Fibroblast of peridontal ligament (primary cell): ENCODE measurements at regions not wholly inside any gene's neighbourhood (a gene's known extent, or its start where the extent isn't known, plus 50 kb on each side); places are given as distances from the start of the nearest gene placed in this dataset.

Source experiments
- DNase-seq: peaks from one replicate; pipeline ENCODE4 v3.0.0-alpha.2; 2010; ENCODE audit errors: extremely low read depth

DNA sequence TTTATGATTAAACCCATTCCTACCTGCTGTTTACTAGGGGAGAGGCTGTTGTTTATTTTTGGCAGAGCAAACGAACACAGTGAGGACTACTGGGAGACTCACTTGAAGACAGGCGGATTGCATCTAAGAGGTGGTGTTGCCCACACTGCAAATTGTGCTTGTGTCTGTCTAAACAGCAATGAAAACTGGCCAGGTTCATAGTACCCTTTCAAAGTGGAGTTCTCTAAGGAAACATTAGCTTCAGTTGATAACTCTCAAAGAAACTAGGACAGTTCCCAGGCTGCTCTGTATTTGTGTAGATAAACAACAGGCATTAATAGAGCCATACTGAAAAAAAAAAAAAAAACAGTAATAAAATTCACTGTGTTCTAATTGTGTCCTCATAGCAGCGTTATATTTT is 466.0 kb upstream of the RGS6 start:
- no peak for DNase-seq

DNA sequence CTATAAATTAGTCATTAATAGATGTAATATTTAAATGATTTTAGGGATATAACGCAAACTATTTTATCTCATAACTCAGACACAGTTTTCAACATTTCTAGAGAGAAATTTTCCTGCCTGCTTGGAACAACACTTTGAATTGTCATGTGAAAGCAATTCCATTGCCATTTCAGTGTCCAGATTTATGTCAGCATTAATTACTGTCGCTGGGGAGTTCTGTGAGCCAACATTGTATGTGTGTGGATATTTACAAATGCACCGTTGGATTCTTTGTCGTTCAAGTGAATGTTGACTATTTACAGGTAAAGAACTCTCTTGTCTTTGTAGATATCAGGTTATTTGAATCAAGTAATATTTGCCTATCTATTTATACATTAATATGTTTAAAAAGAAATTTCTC is 465.3 kb upstream of the RGS6 start:
- DNase-seq: no peak

DNA sequence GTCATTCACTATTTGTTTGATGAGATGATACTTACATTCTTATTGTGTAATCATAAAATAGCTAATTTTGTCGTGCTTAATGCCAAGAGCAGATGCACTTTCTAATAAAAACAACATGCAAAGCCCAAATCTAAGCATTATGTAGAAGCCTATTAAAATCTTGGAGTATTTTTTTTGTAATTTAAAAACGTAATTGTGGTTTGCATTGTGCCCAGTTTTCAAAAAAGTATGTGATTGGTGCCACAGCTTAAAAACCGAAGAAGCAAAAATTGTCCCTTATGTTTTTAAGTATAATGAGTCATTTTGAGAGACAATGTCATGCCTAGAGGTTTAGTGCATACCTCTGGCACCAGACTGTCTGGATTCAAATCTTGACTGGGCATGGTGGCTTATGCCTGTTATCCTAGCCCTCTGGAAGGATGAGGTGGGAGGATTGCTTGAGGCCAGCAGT is 464.8 kb upstream of the RGS6 start:
- peak; percentile 51 for DNase-seq

- no peak for DNase-seq
These were observed 463.5 kb upstream of the RGS6 start for GRCh38 chr14:71468701-71469100.

DNA sequence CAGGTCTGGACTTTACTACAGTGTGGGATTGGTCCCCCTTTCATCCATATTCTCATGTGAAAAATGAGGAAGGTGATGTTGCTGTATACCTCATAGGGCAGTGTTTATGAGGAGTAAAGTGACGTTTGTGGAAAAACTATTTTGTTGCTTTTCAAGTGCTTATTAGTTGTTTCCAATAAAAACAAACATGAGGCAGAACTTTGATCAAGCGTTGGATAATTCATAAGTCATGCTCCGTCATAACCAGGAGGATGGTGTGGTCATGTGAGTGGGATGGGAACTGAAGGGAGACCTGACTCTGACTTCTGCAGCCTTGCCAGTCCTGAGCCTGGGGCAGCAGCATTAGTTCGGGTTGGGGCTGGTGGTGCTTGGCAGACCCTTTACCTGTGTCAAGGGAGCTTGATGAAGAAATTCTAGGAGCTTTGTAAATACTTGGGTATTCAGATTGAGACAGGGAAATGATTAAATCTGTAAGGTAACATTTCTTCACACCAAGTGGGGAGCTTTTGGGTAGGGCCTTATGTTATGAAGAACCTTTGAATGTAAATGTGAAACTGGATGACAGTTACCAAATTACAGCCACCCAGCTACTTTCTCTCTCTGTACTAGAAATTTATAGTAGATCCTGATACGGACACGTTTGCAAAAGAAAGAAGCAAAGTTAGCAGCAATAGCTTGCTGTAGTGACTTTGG is 462.4 kb upstream of the RGS6 start:
- DNase-seq: no peak

DNA sequence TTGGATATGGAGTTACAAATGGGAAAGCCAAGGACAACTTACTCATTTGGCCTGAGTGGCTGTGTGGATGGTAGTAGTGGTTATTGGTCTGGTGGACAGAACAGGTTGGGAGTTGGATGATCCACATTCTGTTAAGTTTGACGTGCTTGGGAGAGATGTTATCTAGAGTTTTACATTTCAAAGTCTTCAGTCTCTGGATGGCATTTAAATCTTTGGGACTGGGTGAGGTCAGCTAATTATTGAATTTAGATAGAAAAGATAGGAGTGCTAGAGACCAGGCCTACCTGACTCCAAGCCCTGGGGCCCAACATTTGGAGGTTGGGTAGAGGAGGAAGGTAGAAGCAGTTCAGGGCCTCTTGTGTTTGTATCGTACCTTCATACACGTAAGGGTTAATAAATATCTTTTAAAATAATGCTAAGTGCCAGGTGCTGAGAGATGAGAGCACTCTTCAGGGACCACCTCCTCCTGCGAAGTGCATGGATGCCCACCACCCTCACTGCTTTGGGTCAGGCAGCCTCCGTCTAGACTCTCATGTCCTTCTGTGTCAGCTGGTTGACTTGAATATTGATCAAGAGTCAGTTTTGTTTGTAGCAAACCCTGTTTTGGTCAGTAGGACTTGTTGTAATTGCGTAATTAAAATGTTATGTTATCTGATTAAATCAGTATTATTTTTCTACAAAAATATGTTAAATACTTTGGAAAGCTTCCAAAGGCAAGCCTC is 460.4 kb upstream of the RGS6 start:
- DNase-seq: no peak

- peak; percentile 60 for DNase-seq
These were observed 459.6 kb upstream of the RGS6 start for GRCh38 chr14:71472356-71473340.

DNA sequence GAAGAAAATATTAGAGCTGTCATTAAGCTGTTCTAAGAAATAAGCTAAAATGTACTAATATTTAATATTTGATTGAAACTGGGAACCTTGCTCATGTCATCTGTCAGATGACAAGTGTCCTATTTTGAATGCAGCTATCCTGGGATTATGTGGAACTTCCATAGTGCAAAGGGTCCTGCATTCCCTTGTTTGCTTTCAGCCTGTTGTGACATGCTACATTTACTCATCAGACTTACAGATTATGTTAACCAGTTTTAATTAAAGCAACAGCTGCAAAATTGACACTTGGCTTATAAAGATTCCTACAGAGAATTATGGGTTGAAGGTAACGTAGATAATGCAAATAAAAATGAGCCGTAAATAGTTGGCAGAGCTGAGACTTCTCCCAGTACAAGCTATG is 458.4 kb upstream of the RGS6 start:
- no peak for DNase-seq

DNA sequence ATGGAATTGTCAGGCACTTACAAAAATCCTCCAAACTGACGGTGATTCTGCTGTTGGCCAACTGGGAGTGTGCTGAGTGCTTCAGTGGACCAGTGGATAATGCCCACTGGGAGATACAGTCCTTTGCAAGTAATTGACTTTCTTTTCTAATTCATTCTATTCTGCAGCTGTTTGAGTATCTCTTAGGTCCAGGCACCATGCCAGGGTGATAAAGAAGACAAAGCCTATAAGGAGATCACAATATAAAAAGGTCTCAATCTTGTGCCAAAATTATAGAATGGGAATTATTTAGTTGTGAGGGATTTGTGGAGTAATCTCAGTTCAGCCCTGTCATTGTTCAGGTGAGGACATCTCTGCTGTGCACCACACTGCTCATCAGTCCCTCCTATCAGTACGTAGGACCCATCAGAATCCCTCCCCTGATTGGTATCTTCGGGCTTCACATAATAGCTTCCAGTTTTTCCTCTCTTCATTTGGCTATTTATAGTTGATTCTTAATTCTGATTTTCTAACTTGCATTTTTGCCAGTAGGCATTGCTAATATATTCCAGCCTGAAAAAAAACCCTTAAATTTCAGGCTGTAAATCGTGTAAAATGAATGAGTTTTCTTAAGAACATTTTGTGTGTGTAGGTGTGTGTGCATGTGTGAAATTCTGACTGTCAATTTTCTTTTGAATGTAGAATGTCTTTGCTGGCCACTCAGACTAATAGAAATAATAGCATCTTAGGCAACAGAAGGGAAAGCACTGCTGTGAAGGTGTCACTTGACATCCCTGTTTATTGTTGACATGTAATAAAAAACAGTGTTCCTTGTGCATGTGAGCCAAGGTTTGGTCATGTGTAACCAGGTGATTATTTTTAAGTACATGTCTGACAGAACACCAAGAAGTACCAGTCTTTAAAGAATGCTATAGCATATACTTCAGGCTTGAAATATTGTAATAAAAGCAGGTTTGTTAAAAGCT is 457.6 kb upstream of the RGS6 start:
- DNase-seq: no peak

DNA sequence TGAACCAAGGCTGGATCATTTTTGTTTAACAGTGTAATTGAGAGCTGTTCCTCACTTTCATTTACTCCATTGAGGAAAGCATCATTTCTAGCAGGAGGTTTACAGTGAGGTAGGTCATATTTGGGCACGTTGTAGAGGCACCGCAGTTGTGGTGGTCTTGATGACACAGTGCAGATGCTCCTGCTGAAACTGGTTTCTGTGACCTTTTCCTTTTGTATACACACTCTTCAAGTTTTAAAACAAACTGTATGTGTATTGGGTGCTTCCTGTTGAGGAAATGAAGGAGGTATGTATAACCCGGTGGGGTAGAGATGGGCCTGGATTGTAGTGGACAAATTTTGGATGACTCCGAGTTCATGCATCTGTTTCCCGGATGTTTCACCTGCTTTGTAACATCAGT is 456.3 kb upstream of the RGS6 start:
- DNase-seq: no peak

DNA sequence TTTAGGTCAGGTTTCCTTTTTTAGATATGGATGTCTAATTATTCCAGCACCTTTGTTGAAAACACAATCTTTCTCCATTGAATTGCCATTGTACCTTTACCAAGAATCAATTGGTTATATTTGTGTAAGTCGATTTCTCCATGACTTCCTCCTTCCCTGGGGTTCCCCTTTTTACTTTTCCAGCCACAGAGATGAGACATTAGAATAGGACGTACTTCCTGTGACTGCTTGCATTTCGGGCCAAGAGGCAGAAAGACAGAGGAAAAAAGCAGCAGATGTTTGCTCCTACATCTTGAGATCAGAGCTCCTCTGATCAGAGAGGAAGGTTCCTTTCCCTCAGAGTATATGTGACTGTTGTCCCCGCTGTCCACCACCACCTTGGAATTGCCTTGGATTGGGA is 453.7 kb upstream of the RGS6 start:
- peak; percentile 43 for DNase-seq

DNA sequence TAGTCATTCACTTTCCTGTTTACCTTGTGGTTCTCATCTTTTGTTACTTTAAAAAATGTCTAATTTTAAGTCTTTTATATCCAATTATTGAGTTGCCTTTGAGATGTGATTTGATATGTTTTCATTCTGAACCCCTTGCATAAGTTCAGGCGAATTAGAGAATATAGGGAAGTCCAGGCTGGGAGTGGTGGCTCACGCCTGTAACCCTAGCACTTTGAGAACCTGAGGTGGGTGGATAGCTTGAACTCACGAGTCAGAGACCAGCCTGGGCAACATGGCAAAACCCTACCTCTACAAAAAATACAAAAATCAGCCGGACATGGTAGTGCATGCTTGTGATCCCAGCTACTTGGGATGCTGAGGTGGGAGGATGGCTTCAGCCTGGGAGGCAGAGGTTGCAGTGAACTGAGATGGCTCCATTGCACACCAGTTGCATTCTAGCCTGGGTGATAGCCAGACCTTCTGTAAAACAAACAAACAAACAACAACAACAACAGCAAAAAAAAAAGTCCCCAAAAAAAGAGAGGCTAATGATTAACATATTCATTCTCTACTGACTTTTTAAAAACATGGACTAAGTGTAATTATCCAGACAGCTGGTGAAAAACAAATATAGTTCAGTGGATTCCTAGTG is 451.1 kb upstream of the RGS6 start:
- no peak for DNase-seq

GRCh38 chr14:71482671-71483070 is 449.6 kb upstream of the RGS6 start:
- DNase-seq: no peak

- no peak for DNase-seq
These were observed 449.1 kb upstream of the RGS6 start for GRCh38 chr14:71483154-71483553.

GRCh38 chr14:71485833-71486232 is 446.4 kb upstream of the RGS6 start:
- no peak for DNase-seq

- no peak for DNase-seq
These were observed 445.9 kb upstream of the RGS6 start for GRCh38 chr14:71486279-71486678.

- DNase-seq: no peak
These were observed 444.8 kb upstream of the RGS6 start for GRCh38 chr14:71487449-71487848.

DNA sequence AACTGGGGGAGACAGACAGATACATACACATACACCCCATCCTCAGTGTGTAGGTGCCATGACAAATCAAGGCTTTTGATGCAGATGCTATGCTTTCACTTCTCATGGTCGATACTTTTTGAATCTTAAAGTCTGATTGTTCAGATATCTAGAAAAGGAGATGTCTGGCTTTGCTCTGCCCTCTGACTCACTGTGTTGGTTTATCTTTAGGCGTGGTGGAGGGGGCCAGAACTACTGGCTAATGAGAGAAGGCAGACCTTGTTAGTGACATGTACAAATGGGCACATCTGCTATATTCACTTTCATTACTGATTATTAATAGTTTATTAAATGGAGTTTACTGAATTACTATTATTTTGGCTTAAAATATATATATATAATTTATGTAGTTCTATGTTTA is 444.3 kb upstream of the RGS6 start:
- no peak for DNase-seq

DNA sequence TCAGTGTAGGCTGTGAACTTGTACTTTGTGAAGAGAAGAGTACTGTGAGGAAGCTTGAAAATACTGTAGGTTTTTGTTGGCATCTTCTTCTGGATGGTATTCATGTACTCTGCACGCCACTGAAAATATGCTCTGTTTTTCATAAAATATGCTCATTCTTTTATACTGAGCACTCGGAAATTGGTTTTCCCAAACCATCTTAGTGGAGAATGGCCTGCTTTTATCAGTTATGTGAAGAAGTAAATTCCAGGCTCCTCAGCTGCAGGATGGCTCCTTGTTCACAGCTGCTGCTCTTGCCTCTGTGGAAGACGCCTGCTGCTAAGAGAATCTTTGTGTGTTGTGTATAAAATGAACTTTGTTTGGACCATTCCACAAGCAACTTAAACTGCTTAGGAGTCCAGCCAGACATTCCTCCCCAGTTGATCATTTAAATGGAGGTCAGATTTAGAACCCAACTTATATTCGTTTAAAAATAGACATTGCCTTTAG is 443.5 kb upstream of the RGS6 start:
- peak; percentile 78 for DNase-seq

GRCh38 chr14:71489742-71490141 is 442.5 kb upstream of the RGS6 start:
- no peak for DNase-seq

- DNase-seq: peak; percentile 49
These were observed 440.3 kb upstream of the RGS6 start for GRCh38 chr14:71491931-71492330.
